Spleen (tissue), 11 donors: ENCODE measurements at regions not wholly inside any gene's neighbourhood (a gene's known extent, or its start where the extent isn't known, plus 50 kb on each side); places are given as distances from the start of the nearest gene placed in this dataset.

Source experiments
- DNase-seq: peaks from one replicate; pipeline ENCODE4 v3.0.0-alpha.2; 2020
- H3K27ac ChIP-seq, 8 donors: fragments of 200-600 bp; sonication (generic) in 7 of 8; 1 replicate in 4 of 8; 2 replicates in 4 of 8; pipeline versions ENCODE4 v1.5.0 to v1.8.0; 2016 to 2021; ENCODE audit warnings: inconsistent platforms in 4 of 8, mild to moderate bottlenecking in 4 of 8, moderate library complexity in 1 of 8
- H3K27me3 ChIP-seq, 7 donors: fragments of 200-600 bp; sonication (generic) in 6 of 7; replicated peaks in 1 of 7; 1 replicate in 4 of 7; 2 replicates in 3 of 7; pipeline versions ENCODE4 v1.5.0 to v1.8.0; 2016 to 2021; ENCODE audit warnings: inconsistent platforms in 3 of 7, mild to moderate bottlenecking in 1 of 7
- H3K36me3 ChIP-seq, 6 donors: fragments of 200-600 bp; sonication (generic) in 5 of 6; 1 replicate in 4 of 6; 2 replicates in 2 of 6; pipeline versions ENCODE4 v1.5.0 to v1.8.0; 2016 to 2021; ENCODE audit warnings: inconsistent platforms in 2 of 6
- H3K4me1 ChIP-seq, 6 donors: fragments of 200-600 bp; sonication (generic) in 5 of 6; 1 replicate in 3 of 6; 2 replicates in 3 of 6; pipeline versions ENCODE4 v1.5.0 to v1.8.0; 2016 to 2021; ENCODE audit warnings: inconsistent platforms in 3 of 6
- H3K4me3 ChIP-seq, 8 donors: fragments of 200-600 bp; sonication (generic) in 7 of 8; 1 replicate in 4 of 8; 2 replicates in 4 of 8; pipeline versions ENCODE4 v1.5.0 to v1.8.0; 2016 to 2021; ENCODE audit warnings: inconsistent platforms in 4 of 8, mild to moderate bottlenecking in 4 of 8, moderate library complexity in 2 of 8
- H3K9me3 ChIP-seq, 8 donors: fragments of 200-600 bp; sonication (generic) in 7 of 8; 1 replicate in 4 of 8; 2 replicates in 4 of 8; pipeline versions ENCODE4 v1.5.0 to v1.8.0; 2016 to 2021; ENCODE audit warnings: inconsistent platforms in 4 of 8
- CTCF ChIP-seq, 11 experiments: fragments of 200-600 bp in 7 of 11; fragments of 450-650 bp in 4 of 11; sonication (generic) in 4 of 11; IDR thresholded peaks in 8 of 11; conservative IDR thresholded peaks in 3 of 11; 1 replicate in 7 of 11; 2 replicates in 4 of 11; pipeline versions ENCODE4 v1.4.0 to v1.8.0; 2016 to 2021; ENCODE audit warnings: antibody characterized with exemption in 11 of 11, inconsistent platforms in 4 of 11, mild to moderate bottlenecking in 1 of 11
- POLR2A ChIP-seq, 3 donors: fragments of 450-650 bp; IDR thresholded peaks; one replicate each; pipeline ENCODE4 v1.5.1; 2017; ENCODE audit warnings: antibody characterized with exemption in 3 of 3, mild to moderate bottlenecking in 1 of 3
- POLR2AphosphoS5 ChIP-seq, 3 donors: sonication (generic); formaldehyde crosslinking; IDR thresholded peaks; one replicate each; pipeline ENCODE4 v1.5.1; 2017; ENCODE audit warnings: antibody characterized with exemption in 3 of 3
- WGBS, 5 donors: extraction: QIAGEN DNeasy Blood & Tissue Kit in 3 of 5; methylation state at CpG; one replicate each; pipeline versions ENCODE4 v1.1.5 to v1.1.7; 2013 to 2018; 5-methylcytosine and 5-hydroxymethylcytosine counted together
- intact Hi-C: fragments of 100-400 bp; cut with DNase I; formaldehyde crosslinking; loops from one replicate; pipeline ENCODE4 v1.15.0; 2023; ENCODE audit warnings: low total_unique reads
- donor health status: healthy with polysubstance abuse.
- donor health status: DM: no; HTN: no; CAD: no; lungs with moderate emphysema.
- donor health status: DM: no; HTN: no; CAD: no.
- donor health status: Bipolar disorder and iron deficiency.
- donor health status: healthy.
- donor health status: DM: no; HTN: no; CAD: no.
- donor health status: DM: yes; HTN: yes; CAD: no.

- H3K9me3 ChIP-seq: peaks cover 0 to 12% (median 0%) of the 10 kb centered on the region in 8 donors
- TF ChIP-seq POLR2AphosphoS5 (IDR thresholded peaks at IDR 0.05): no peak
- TF ChIP-seq POLR2A (IDR thresholded peaks at IDR 0.05): no peak
- no peak for TF ChIP-seq CTCF (IDR thresholded peaks at IDR 0.05 in 8 of 11, conservative IDR thresholded peaks at IDR 0.05 in 3 of 11)
- 76 to 93% (median 87%) methylated on average over 6 of the region's 6 CpGs for WGBS, 5 donors
Observed at GRCh38 chr2:53407363-53408080, 360.1 kb upstream of the CHAC2 start.

GRCh38 chr2:53403792-53404413 is 363.7 kb upstream of the CHAC2 start:
- no peak for DNase-seq
- no peaks in the 10 kb centered on the region for H3K36me3 ChIP-seq
- H3K27ac ChIP-seq: no peak overlapping the region
- no peaks in the 10 kb centered on the region for H3K27me3 ChIP-seq
- no peak for TF ChIP-seq POLR2A (IDR thresholded peaks at IDR 0.05)
- no peak for TF ChIP-seq CTCF (IDR thresholded peaks at IDR 0.05 in 8 of 11, conservative IDR thresholded peaks at IDR 0.05 in 3 of 11)
- no peak for TF ChIP-seq POLR2AphosphoS5 (IDR thresholded peaks at IDR 0.05)
- H3K9me3 ChIP-seq: no peaks in the 10 kb centered on the region
- H3K4me3 ChIP-seq: no peak overlapping the region
- WGBS, 5 donors: 70 to 84% (median 73%) methylated on average over 4 of the region's 4 CpGs
- no peaks in the 10 kb centered on the region for H3K4me1 ChIP-seq
- intact Hi-C loops: no loop called here

More at GRCh38 chr2:53407363-53408080, 360.1 kb upstream of the CHAC2 start:
- intact Hi-C loops: no loop called here
- Histone ChIP-seq H3K27ac (no peak overlapping the region), H3K27me3 (no peaks in the 10 kb centered on the region), H3K36me3 (no peaks in the 10 kb centered on the region), H3K4me1 (no peaks in the 10 kb centered on the region), H3K4me3 (no peak overlapping the region)
- no peak for DNase-seq

- no peak overlapping the region for H3K4me3 ChIP-seq
- no peak for DNase-seq
- intact Hi-C loops: no loop called here
- no peaks in the 10 kb centered on the region for H3K36me3 ChIP-seq
- H3K4me1 ChIP-seq: no peaks in the 10 kb centered on the region
- H3K27ac ChIP-seq: no peak overlapping the region
- H3K27me3 ChIP-seq: no peaks in the 10 kb centered on the region
- TF ChIP-seq POLR2AphosphoS5 (IDR thresholded peaks at IDR 0.05): no peak
- TF ChIP-seq CTCF (IDR thresholded peaks at IDR 0.05 in 8 of 11, conservative IDR thresholded peaks at IDR 0.05 in 3 of 11): no peak
- TF ChIP-seq POLR2A (IDR thresholded peaks at IDR 0.05): no peak
- H3K9me3 ChIP-seq: peaks cover 0 to 10% (median 2%) of the 10 kb centered on the region in 8 donors
Observed at GRCh38 chr2:53397085-53397484, 370.5 kb upstream of the CHAC2 start.

- H3K4me1 ChIP-seq: no peaks in the 10 kb centered on the region
- no peak overlapping the region for H3K27ac ChIP-seq
- H3K27me3 ChIP-seq: no peaks in the 10 kb centered on the region
- H3K9me3 ChIP-seq: peaks cover 0 to 13% (median 4%) of the 10 kb centered on the region in 8 donors
- TF ChIP-seq POLR2A (IDR thresholded peaks at IDR 0.05) (no peak), POLR2AphosphoS5 (IDR thresholded peaks at IDR 0.05) (no peak), CTCF (IDR thresholded peaks at IDR 0.05 in 8 of 11, conservative IDR thresholded peaks at IDR 0.05 in 3 of 11) (no peak)
- DNase-seq: no peak
- no peaks in the 10 kb centered on the region for H3K36me3 ChIP-seq
- intact Hi-C loops: no loop called here
- H3K4me3 ChIP-seq: no peak overlapping the region
Observed at GRCh38 chr2:53381271-53381670, 386.3 kb upstream of the CHAC2 start.
